GM12878 (cell line): ENCODE measurements at regions not wholly inside any gene's neighbourhood (a gene's known extent, or its start where the extent isn't known, plus 50 kb on each side); places are given as distances from the start of the nearest gene placed in this dataset.

Experiments used
- CHD2 ChIP-seq: IDR thresholded peaks from 2 replicates; pipeline ENCODE4 v1.6.1; 2011; ENCODE audit warnings: low read depth, low read length, improper control_type of control experiment, borderline replicate concordance
- CREB1 ChIP-seq: IDR thresholded peaks from 2 replicates; pipeline ENCODE4 v1.6.1; 2012; ENCODE audit warnings: low read depth, mild to moderate bottlenecking, inconsistent platforms
- KAT2A ChIP-seq: conservative IDR thresholded peaks from 2 replicates; pipeline ENCODE4 v1.6.1; 2011; ENCODE audit warnings: low read depth, low read length; ENCODE audit not compliant: control insufficient read depth
- ZNF274 ChIP-seq: IDR thresholded peaks from one replicate; pipeline ENCODE4 v1.8.0; 2011; ENCODE audit not compliant: insufficient read length, insufficient read depth

- TF ChIP-seq ZNF274 (no peak), CREB1 (no peak), KAT2A (no peak), CHD2 (no peak)
Observed at GRCh38 chr3:30195352-30195751, 411.0 kb upstream of the TGFBR2 start.
